NCI-H446 (cell line): ENCODE measurements at regions not wholly inside any gene's neighbourhood (a gene's known extent, or its start where the extent isn't known, plus 50 kb on each side); places are given as distances from the start of the nearest gene placed in this dataset.

Source experiments
- DNase-seq, 2 experiments: peaks; one replicate each; lab custom pipeline; 2025; lab: John Stamatoyannopoulos, UW

DNA sequence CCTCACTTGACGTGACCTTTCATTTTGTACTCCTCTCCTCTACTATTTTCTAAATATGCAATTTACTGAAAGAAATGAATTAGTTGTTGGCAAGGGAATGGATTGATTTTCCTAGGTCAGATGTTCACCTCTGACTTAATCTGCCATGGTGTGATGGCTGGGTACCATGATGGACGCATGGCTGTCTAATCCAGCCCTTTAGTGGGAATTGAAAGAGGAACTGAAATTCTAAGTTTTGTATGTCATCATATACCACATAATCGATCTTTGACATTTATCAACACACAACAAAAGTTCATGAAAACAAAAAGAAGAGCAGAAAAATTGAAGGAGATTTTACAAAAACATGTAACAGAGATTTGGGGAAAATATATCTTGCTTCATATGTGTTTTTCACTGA, 331.3 kb upstream of the SNX7 start:
- no peak for DNase-seq

DNA sequence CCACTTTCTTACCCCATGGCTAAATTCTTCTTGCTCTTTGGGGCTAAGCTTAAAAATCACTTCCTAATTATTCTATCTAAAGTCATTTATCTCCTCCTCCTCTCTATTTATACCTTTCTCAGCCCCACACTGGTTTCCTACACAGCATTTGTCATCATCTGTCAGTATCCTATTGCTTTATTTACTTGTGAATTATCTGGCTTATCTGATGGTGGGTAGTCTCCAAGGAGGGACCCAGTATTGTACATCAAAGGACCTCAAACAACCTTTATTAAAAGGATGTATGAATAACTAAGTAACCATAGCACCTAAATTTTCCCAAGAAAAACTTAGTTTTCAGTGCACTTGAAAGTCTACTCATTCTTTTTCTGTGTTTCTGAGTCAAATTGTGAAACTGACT, 332.7 kb upstream of the SNX7 start:
- no peak for DNase-seq

DNA sequence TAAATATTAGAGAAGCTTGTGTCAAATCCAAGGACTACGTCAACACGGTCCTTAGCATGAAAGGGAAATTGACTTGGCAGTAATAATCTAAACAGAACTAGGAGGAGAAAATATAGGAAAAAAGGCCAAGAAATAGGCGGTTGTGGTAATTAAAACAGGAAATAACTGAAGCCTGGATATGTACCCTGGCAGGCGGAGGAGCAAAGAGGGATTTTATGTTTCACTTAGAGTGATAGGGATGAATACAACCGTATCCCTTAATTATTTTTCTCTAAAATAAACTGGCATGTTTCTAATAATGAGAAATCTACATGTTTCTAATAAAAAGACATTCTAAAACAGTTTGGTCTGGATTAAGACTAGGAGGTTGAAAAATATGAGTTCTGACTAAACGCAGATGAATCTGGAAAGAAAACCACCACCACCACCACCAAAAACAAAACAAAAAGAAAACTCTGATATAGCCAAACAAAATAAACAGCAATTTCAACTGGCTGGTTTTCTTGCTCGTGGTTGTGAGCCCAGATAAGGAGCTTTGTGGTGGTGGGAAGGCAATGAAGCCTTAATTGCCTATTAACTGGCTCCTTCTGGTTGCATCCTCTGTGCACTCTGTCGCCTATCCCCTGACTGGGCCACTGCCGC, 334.2 kb upstream of the SNX7 start:
- DNase-seq = peak; percentile 52 to 63

DNA sequence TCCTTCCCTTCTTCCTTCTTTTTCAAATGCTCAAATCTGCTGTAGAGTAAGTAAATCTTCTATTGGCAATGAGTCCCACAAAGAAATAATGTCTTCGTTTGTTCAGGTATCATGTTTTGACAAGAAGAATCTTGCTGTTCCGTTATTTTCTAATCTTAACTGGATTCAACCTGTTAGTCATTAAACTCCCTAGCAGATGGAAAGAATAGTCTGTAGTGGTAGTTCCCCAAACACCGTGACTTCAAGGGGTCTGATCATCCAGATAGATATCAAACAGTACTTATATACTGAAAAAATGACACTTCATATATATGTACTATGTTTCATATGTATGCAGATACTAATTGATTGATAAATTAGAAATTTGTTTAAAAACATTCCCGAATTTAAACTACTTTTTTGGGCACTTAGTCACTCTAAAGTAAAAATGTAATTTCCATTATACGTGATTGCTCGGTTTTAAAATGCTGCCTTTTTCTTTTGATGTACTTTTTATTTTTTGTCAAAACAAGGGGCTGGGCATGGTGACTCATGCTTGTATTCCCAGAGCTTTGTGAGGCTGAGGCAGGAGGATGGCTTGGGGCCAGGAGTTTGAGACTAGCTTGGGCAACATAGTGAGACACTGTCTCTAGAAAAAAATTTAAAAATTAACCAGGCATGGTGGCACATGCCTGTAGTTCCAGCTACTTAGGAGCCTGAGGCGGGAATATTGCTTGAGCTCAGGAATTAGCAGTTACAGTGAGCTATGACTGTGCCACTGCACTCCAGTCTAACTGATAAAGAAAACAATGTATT, 335.7 kb upstream of the SNX7 start:
- DNase-seq = peak; percentile 95

DNA sequence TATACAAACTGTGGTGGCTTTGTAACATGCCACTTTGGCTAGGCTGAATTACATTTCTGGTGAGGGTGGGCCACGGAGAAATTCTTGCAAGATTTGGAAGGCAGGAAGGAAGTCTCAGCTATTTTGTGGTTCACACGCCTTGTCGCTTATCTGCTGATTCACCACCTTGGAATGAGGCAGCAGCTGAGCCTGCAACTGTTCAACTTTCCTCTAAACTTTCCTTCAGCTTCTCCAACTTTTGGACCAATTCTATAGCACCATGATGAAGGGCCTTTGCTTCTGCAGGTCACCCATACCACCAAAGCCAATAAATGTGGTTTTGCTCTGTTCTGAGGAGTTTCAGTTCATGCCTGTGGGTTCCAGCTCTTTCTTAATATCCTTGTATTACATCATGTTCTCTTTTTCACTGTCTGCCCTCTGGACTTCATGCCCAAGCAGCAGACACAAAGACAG, 337.6 kb upstream of the SNX7 start:
- DNase-seq = peak in 1 of 2 experiments; percentile 27

DNA sequence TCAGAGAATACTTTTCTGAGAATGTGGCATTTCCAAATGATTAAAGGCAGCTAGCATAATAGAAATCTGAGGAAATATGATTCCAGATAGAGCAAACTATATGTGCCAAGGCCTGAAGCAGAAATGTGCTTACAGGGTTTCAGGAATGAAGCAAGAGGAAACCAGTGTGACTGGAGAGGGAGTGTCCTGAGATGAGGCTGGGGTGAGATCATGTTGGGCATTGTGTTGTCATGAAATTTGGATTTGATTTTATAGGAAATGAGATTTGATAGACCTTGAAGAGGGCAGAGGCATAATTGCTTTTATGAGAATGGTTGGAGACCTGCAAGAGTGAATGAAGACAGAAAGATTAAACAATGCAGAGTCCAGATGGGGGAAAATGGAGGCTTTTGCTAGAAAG, 338.1 kb upstream of the SNX7 start:
- DNase-seq = peak in 1 of 2 experiments; percentile 19

DNA sequence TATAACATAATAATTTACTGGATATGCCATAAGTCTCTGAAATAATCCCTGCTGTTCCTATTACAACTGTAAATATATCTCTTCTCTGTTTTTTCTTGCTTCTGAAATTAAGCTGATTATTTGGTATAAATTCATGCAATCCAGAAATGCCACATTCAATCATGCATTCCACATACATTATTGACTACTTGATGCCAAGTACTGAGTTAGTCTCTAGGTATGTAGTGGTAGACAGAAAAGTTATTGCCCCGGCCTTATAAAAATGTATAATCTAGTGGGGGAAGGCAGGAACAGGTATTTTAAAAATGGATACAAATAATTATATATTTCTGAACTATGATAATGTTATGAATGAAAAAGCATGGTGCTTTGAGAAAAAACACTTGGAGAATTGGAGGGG, 338.6 kb upstream of the SNX7 start:
- no peak for DNase-seq

DNA sequence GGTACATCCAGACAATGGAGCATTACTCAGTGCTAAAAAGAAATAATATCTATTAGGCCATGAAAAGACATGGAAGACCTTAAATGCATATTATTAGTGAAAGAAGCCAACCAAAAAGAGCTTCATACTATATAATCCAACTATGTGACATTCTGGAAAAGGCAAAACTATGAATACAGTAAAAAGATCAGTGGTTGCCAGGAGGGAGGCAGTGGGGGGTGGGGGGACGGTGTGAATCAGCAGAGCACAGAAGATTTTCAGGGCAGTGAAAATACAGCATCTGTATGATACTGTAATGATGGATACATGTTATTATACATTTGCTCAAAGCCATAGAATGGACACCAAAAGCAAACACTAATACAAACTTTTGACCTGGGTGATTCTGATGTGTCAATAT, 339.4 kb upstream of the SNX7 start:
- DNase-seq = no peak

DNA sequence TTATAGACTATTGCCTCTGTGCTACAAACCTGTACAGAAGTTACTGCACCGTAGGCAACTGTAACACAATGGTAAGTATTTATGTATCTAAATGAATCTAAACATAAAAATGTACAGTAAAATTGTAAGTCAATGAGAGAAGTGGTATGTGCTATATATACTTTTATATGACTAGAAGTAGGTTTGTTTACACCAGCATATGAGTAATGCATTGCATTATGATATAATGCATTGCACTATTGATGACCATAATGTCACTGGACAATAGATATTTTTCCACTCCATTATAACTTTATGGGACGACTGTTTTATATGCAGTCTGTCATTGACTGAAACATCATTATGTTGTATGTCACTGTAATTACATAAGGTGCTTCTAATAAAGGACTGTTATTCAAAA, 340.3 kb upstream of the SNX7 start:
- no peak for DNase-seq

DNA sequence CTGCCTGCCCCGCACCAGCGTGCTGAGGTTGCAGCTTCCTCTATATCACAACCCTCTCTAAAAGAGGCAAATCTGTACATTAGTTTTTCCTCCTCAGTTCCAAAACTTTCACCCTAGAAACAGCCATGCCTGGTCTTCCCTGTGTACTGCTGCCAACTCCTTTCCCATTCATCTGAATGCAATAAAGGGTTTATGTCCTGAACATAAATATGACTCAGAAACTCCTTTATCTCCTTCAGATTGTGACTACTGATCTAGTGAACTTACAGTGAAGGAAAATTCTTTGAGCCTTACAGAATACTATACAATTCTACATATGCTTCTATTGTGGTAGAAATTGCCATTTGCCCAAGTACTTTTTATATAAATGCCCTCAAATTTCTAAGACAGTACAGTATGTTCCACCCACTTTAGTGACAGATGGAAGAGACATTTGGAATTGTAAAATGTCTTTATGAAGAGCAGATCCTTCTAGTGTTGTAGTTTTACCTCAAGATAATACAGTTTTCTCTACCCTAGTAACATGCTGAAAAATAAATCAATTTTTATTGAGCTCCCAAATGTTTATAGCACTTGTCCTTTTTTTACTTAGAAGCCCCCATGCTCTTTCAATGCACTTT, 345.1 kb upstream of the SNX7 start:
- peak; percentile 60 to 65 for DNase-seq

DNA sequence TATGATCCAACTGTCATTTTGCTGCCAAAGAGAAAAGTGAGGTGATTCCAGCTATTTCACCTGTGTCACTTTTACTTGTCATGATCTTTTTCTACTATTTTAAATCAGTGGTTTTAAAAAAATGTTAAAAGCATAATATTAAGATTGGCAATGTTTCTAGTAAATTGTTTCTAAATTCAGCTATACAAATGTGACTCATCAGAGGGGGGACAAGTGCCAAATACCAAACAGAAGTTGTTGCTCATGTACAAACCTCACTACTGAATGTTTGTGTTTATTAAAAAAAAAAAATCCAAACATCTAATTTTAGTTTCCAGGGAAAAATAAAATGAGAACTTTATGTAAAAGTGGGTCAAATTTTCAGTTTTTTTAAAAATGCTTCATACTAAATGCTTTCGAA, 346.2 kb upstream of the SNX7 start:
- peak; percentile 45 to 57 for DNase-seq

DNA sequence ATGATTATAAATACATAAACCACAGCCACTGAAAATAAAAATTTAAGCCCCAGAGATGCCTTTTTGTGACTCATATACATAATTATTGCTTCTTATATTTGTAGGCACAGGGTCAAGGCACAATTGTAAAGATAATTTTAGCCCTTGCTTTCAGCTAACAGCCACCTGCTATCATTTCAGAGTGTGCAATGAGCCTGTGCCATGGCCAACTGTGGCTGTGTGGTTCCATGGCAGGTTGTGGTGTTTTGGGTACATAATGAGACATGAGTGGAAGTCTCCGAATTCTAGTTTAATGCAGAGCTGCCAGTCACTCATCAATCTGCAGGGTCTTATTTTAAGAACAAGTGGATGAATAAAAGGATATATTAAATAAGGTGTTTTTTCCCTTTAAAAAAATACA, 346.9 kb upstream of the SNX7 start:
- DNase-seq = peak; percentile 34 to 78

DNA sequence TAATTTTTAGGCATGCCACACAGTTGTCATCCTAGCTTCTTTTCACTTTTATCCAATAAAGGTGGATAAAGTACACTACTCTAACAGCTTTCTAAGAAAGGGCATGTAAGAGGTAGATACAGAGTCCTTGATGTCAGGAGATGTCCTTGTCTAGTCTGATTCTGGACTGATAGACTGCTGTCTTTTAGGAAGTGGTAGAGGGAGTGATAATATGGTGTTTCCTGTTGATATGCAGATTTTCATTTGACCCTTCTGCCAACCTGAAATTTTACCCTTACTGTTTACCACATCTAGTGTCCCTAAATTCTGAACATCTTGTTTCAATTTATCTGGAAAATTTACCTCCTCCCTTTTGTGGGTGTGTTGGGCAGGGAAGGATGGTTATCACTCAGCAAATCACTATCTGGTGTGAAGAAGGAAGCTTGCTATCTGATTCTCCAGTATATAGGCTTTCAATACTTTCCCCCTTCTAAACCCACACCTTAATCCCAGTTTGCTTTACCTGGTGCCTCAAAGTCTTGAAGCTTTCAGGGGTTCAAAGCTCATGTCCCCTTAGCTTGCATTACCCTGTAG, 354.9 kb upstream of the SNX7 start:
- no peak for DNase-seq

DNA sequence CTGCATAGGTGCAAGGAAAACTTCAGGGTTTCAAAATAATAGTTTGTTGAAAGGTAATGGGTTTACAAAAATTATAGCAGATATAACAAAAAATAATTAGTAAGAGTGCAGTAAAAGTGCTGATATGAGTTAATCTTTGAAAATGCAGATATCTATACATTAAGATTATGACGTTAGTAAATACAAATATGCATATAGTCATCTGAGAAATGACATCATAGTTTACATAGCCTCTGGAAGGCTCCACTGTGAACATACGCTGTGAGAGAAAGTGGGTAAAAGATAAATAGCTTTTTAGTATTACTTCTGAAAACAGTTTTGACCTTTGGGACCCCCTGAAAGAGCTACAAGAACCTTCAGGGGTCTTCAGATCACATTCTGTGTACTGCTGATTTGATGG, 356.2 kb upstream of the SNX7 start:
- DNase-seq = no peak

DNA sequence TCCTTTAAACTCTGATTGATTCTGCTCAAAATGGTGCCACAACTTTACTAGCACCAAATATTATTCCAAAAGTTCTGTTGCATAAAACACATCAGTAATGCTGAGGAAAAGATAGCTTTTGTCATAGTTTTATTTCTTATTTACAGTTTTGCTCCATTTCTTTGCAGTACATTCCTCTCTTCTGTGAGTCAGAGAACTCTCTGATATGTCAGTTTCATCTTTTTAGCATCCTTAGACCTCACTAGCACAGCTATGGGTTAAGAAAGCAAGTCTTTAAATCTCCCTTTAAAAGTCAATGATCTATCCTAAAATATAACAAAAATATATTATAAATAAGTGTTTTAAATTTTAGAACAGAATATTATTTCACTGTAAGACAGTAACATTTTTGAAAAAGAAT, 356.6 kb upstream of the SNX7 start:
- DNase-seq = no peak

DNA sequence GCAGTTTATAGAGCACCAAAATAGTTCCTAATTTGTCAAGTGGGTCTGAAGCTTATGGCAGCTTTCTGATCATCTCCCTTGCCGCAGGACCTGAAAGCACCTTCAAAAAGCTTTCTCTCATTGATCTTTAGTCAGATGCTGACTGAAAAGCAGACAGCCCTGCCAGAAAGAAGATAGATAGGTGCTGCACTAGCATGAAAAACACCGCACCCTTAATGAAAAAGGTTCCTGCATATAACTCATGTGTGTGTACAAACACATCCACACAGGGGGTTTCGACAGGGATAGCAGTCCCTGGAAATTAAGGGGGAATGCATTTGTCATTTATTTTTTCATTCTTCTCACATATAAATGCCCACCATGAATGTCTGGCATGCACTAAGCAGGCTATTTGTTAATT, 361.7 kb upstream of the SNX7 start:
- DNase-seq = no peak

DNA sequence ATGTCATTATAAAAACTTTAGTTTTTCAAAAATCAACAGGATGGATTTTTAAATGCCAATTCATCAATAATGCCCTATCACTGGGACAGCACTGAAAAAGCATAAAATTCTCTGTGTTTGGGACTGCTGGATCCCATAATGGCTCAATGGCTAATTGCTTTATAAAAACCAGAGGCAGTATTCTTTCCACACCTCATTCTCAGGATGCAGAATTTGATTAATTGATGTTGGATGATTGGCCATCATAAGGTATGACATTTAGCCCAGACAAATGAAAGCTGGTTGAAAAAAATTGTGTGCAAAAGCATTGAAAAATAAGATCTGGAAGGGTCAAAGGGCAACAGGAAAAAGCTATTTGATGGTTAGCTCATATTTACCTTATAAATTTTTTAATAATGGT, 362.2 kb upstream of the SNX7 start:
- DNase-seq = no peak

DNA sequence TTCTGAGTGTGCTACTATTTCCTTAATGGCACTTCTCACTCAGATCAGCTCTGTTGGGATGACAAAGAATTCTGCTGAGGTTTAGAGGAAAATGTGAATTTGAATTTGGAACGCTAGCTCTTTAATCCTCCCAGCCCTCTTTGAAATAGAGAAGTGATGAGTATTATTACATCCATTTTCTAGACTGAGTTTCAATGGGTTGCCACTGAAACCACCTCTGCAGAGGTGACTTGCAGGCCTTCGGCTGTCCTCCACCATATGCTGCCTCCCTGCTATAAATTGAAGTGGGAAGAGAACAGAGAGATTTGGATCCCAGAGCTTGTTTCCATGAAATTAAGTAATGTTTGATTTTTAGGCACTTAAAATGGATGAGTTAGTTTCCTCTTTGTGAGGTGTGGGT, 363.2 kb upstream of the SNX7 start:
- no peak for DNase-seq

DNA sequence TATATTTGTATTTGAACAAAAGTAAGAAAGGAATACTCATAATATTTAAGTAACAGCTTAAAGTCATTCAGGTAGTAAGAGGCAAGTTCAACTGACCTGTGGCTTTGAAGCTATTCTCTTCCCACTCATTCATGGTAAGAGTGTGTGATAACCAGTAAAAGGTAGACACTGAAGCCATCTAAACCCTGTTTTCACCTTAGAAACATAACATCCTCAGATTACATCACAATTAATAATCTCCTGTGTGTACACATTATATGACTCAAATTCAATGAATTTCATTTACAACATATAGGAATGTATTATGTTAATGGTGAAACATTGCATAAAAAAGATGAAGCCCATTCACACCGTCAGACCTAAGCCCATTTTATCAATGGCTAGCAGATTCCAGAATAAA, 364.8 kb upstream of the SNX7 start:
- no peak for DNase-seq

DNA sequence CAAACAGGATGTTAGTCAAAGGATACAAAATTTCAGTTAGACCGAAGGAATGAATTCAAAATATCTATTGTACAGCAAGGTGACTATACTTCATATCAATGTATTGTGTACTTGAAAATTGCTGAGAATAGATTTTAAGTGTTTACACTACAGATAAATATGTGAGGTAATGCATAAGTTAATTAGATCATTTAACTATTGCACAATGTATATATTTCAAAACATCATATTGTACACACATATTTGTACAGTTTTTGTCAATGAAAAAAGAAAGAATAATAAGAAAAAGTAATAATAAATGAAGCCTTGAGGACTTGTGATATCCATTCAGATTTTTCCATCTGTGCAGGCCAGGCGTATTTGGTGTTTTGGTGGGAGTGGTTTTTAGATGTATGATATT, 367.4 kb upstream of the SNX7 start:
- DNase-seq = no peak

DNA sequence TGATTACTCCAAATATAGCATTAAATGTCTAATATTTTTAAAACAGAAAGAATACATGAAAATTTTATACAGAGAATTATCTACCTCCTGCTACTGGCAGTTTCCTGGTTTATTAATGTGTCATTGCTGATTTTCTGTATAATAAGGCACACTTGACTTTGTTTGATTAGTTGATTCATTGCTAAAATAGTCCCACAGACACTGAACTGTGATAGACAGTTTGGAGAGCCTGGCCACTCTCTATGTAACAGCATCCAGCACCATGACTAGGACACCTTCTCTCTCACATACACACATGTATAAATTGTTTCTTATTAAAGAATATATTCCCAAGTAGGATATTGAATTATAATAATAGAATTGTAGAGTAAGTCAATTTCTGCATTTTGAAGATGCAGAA, 368.5 kb upstream of the SNX7 start:
- no peak for DNase-seq

DNA sequence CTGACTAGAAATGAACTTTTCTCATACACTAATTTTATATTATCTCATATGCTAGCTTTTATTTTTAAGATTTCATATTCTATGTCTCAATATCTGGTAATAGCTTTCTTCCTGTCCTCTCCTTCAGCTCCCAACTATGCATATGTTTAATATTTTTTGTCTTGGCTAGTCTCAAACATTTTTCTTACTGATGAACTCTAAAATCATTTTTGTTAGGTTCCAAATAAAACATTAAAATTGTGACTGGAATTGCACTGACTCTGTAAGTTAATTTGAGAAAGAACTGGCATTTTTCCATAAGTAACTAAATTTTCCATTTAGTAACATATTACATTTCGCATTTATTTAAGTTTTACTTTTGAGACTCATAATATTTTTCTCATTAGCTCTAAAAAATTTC, 368.5 kb upstream of the DPYD start:
- DNase-seq = no peak

DNA sequence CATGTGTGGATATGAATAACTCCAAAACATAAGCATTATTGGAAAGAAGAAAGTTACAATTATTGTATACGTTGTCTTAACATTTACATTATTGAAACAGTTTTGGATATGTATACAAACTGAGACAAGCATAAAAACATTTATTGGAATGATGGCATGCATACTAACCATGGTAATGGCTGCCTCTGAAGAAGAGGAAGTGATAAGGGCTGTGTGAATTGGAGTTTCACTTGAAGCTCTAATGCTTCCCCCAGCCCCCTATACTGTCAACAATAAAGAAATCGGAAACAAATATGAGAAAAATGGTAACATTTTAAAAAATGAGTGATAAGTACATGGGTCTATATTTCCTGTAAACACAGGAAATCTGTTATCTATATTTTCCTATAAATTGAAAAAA, 367.7 kb upstream of the DPYD start:
- DNase-seq = no peak
